Spleen (tissue), 7 donors: ENCODE measurements at regions not wholly inside any gene's neighbourhood (a gene's known extent, or its start where the extent isn't known, plus 50 kb on each side); places are given as distances from the start of the nearest gene placed in this dataset.

Experiments used
- CTCF ChIP-seq, 11 experiments: fragments of 200-600 bp in 7 of 11; fragments of 450-650 bp in 4 of 11; sonication (generic) in 4 of 11; IDR thresholded peaks in 8 of 11; conservative IDR thresholded peaks in 3 of 11; 1 replicate in 7 of 11; 2 replicates in 4 of 11; pipeline versions ENCODE4 v1.4.0 to v1.8.0; 2016 to 2021; ENCODE audit warnings: antibody characterized with exemption in 11 of 11, inconsistent platforms in 4 of 11, mild to moderate bottlenecking in 1 of 11
- POLR2A ChIP-seq, 3 donors: fragments of 450-650 bp; IDR thresholded peaks; one replicate each; pipeline ENCODE4 v1.5.1; 2017; ENCODE audit warnings: antibody characterized with exemption in 3 of 3, mild to moderate bottlenecking in 1 of 3
- donor health status: DM: no; HTN: no; CAD: no; lungs with moderate emphysema.
- donor health status: DM: no; HTN: no; CAD: no.
- donor health status: DM: no; HTN: no; CAD: no.

- TF ChIP-seq POLR2A (IDR thresholded peaks at IDR 0.05) (no peak), CTCF (IDR thresholded peaks at IDR 0.05 in 8 of 11, conservative IDR thresholded peaks at IDR 0.05 in 3 of 11) (no peak)
Measured at GRCh38 chr10:36559412-36560400, 565.7 kb upstream of the ANKRD30A start.
